Neutrophil (primary cell): ENCODE measurements at regions not wholly inside any gene's neighbourhood (a gene's known extent, or its start where the extent isn't known, plus 50 kb on each side); places are given as distances from the start of the nearest gene placed in this dataset.

Source experiments
- H3K27ac ChIP-seq: fragments of 200-600 bp; sonication (generic); 2 replicates; pipeline ENCODE4 v1.5.1; 2016; ENCODE audit warnings: mild to moderate bottlenecking, moderate library complexity
- H3K27me3 ChIP-seq: fragments of 200-600 bp; sonication (generic); 2 replicates; pipeline ENCODE4 v1.6.0; 2016; ENCODE audit warnings: mild to moderate bottlenecking
- H3K36me3 ChIP-seq: fragments of 200-600 bp; sonication (generic); 2 replicates; pipeline ENCODE4 v1.5.1; 2017
- H3K4me1 ChIP-seq, 2 experiments: fragments of 200-600 bp in 1 of 2; sonication (generic) in 1 of 2; 1 replicate in 1 of 2; 2 replicates in 1 of 2; pipeline versions ENCODE4 v1.5.1 to v1.6.1; 2013 to 2016; ENCODE audit warnings: low read depth in 1 of 2, low read length in 1 of 2, mild to moderate bottlenecking in 1 of 2, moderate library complexity in 1 of 2; ENCODE audit not compliant: control insufficient read depth in 1 of 2, insufficient read depth in 1 of 2
- H3K4me3 ChIP-seq, 2 experiments: fragments of 200-600 bp in 1 of 2; sonication (generic) in 1 of 2; 1 replicate in 1 of 2; 2 replicates in 1 of 2; pipeline ENCODE4 v1.5.1; 2013 to 2016; ENCODE audit warnings: low read depth in 1 of 2, low read length in 1 of 2, mild to moderate bottlenecking in 1 of 2, moderate library complexity in 1 of 2
- H3K9me3 ChIP-seq: fragments of 200-600 bp; sonication (generic); 2 replicates; pipeline ENCODE4 v1.5.1; 2016
- TF ChIP-seq, protein P1 (sequence below): fragments of 200-600 bp; sonication (generic); IDR thresholded peaks from 2 replicates; pipeline ENCODE4 v1.5.1; 2016; ENCODE audit warnings: antibody characterized with exemption

DNA sequence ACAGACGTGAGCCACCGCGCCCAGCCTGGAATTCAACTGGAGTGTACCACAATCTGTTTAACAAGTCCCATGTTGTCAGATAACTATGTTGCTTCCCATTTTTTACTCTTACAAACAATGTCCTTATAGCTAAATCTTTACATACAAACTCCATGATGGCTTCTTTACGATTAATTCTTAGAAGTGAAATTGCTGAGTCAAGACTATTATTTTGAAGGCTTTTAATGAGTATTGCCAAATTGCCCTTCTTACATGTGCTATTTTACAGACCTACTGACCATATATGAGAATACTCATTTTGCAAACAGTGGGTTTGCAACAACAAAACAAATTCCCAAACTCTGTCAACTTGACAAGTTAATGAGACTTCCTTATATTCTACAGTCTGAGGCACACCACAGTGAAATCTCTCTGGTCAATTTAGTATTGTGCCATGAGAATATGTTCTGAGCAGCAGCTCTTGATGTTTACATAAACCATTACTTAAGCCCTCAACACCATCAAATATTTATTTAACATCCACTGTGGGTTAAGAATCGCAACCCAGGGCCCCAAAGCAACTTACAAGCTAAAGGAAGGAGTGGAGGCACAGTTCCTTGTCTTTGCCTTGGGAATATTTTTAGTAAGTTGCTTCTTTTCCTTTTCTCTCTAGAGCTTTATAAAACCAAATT, 128.5 kb downstream of the SPRY1 start:
- no peaks in the 10 kb centered on the region for H3K27me3 ChIP-seq
- H3K9me3 ChIP-seq: no peaks in the 10 kb centered on the region
- no peak overlapping the region for H3K27ac ChIP-seq
- TF ChIP-seq, protein P1, sequence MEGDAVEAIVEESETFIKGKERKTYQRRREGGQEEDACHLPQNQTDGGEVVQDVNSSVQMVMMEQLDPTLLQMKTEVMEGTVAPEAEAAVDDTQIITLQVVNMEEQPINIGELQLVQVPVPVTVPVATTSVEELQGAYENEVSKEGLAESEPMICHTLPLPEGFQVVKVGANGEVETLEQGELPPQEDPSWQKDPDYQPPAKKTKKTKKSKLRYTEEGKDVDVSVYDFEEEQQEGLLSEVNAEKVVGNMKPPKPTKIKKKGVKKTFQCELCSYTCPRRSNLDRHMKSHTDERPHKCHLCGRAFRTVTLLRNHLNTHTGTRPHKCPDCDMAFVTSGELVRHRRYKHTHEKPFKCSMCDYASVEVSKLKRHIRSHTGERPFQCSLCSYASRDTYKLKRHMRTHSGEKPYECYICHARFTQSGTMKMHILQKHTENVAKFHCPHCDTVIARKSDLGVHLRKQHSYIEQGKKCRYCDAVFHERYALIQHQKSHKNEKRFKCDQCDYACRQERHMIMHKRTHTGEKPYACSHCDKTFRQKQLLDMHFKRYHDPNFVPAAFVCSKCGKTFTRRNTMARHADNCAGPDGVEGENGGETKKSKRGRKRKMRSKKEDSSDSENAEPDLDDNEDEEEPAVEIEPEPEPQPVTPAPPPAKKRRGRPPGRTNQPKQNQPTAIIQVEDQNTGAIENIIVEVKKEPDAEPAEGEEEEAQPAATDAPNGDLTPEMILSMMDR: no peak
- no peaks in the 10 kb centered on the region for H3K4me1 ChIP-seq
- no peak overlapping the region for H3K4me3 ChIP-seq
- no peaks in the 10 kb centered on the region for H3K36me3 ChIP-seq

DNA sequence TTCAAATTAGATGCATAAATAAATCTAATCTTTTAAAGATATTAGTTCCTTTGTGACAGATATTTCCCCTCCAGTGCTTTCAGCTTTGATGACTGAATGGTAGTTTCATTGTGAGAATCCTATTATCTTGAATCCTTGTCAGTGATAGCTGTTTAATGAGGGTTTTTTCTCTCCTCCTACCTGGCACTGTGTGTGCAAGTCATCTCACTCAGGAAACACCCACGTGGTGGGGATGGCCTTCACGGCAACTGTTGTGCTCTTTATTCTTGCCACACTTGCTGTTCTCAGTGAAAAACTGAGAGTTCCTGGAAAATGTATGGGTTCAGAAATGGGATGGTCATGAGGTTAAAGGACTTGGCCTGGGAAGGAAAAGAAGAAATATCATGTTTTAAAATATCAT, 129.9 kb downstream of the SPRY1 start:
- Histone ChIP-seq H3K27me3 (no peaks in the 10 kb centered on the region), H3K4me3 (no peak overlapping the region), H3K9me3 (no peaks in the 10 kb centered on the region), H3K27ac (no peak overlapping the region), H3K36me3 (no peaks in the 10 kb centered on the region), H3K4me1 (no peaks in the 10 kb centered on the region)
- TF ChIP-seq, protein P1: no peak

DNA sequence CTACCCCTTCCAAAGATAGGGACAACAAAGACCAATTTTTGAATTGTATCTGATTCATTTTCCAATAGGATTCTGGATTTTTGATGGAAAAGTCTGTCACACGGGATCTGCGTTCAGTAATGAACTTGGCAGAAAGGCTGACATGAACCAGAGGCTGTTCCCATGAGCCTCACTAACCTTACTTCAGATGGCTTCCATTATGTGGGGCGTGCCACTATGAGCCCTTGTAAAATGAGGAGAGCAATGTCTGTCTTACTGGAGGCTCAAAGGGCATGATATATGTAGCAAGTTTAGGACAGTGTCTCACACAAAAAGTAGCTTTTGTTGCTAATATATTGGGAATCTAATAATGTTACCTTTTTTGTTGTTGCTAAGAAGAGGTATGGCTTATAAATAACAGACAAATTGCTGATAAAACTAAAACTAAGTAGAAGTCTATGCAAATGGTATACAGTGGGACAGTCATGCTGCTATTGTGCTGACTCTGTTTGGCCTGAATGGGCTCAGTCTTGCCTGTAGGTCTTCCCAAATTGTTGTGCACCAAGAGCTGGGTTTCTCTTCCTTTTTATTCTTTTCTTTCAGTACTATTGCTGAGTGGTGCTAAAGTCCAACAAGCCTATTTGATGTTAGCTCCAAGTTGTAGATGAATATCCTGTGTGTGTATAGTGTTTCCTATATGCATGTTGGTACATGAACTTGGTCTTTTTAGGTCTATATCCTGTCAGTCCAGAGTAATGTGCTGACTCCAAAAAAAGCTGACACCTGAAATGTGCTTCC, 132.1 kb downstream of the SPRY1 start:
- no peaks in the 10 kb centered on the region for H3K4me1 ChIP-seq
- H3K9me3 ChIP-seq: no peaks in the 10 kb centered on the region
- no peak overlapping the region for H3K4me3 ChIP-seq
- no peak overlapping the region for H3K27ac ChIP-seq
- no peaks in the 10 kb centered on the region for H3K27me3 ChIP-seq
- TF ChIP-seq, protein P1: no peak
- no peaks in the 10 kb centered on the region for H3K36me3 ChIP-seq

DNA sequence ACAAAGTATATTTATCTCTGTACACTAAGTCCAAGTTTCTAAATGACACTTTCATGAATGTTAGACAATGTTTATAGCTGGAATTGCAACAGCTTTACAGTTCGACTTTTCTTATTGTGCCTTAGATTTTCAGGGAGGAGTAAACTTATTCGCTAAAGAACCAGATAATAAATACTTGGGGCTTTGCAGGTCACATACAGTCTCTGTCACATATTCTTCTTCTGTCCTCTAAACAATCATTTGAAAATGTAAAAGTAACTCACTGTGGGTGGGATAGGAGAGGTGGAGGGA, 132.6 kb downstream of the SPRY1 start:
- TF ChIP-seq, protein P1: no peak
- no peaks in the 10 kb centered on the region for H3K4me1 ChIP-seq
- no peaks in the 10 kb centered on the region for H3K27me3 ChIP-seq
- no peak overlapping the region for H3K4me3 ChIP-seq
- H3K27ac ChIP-seq: no peak overlapping the region
- H3K36me3 ChIP-seq: no peaks in the 10 kb centered on the region
- H3K9me3 ChIP-seq: no peaks in the 10 kb centered on the region

DNA sequence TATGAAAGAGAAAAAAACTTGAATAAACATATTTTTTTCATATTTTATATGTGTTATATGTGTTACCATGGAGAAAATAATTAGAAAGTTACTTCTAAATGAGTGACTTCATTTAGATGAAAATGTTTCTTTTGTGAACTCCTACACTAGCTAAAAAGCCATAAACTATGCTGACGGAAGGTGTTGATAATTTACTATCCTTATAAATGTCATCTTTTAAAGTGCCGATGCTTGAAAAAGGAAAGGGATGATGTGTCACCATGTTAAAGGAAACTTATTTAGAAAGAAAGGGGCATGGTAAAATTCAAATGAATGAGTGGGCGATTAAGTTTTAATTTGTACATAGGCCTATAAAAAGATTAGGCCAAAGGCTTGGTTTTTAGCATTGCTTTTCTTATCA, 133.8 kb downstream of the SPRY1 start:
- Histone ChIP-seq H3K27me3 (no peaks in the 10 kb centered on the region), H3K9me3 (no peaks in the 10 kb centered on the region), H3K27ac (no peak overlapping the region), H3K4me3 (no peak overlapping the region), H3K36me3 (no peaks in the 10 kb centered on the region), H3K4me1 (no peaks in the 10 kb centered on the region)
- TF ChIP-seq, protein P1: no peak
